Activated CD8-positive, alpha-beta memory T cell treated with anti-CD3 and anti-CD28 coated beads for 1 hour (primary cell): ENCODE measurements at regions not wholly inside any gene's neighbourhood (a gene's known extent, or its start where the extent isn't known, plus 50 kb on each side); places are given as distances from the start of the nearest gene placed in this dataset.

Experiments
- DNase-seq, 2 donors: peaks; one replicate each; pipeline ENCODE4 v3.0.0-alpha.2; 2020; ENCODE audit warnings: low read depth in 1 of 2; ENCODE audit errors: extremely low read depth in 1 of 2

DNA sequence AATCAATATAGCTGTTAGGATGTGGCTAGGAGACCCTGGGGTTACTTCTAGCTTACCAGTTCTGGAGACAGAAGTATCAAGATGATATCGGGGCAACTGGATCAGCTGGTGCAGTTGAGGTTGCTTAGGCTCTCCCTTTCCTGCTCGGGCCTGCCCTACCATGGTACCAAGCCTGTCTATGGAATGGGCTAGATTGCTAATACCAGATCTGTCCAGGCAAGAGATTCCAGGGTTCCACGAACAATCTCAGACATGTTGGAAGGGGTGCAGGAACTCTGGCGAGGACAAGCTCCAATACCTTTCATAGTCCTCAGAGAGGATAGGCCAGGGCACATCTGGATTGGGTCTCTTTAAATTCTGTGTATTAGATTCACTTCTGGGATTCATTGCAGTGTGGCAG, 53.8 kb downstream of the ADM start:
- no peak for DNase-seq

DNA sequence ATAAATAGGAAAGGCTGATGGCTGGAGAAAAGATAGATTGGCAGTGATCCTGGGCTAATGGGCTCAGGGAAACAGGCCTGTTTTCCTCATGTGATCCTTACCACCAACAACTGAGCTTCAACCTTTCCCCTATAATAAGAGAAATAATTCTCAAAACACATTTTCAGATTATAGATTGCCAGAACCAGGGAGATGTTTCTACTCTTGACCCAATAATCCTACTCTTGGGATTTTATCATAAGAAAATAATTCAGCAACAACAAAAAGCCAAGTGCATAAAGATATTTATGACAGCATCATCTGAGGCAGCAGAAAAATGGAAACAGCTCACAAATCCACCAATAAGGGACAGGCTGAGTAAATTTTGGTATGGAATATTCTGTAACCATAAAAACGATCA, 54.3 kb downstream of the ADM start:
- DNase-seq: no peak

DNA sequence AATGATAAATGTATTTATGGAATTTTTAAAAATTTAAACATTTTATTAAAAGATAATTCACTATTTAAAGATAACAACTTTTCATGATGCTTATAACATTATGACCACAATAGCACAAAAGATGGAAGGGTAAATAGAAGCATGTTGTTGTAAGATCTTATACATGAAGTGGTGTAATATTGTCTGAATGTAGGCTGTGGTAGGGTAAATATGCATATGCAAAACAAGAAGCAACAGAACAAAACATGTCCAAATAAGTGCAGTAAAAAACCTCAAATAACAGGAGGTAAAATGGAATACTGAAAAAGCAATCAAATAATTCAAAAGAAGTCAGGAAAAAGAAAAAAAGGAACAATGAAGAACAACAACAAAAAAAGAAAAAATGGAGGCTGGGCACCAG, 56.0 kb downstream of the ADM start:
- no peak for DNase-seq

DNA sequence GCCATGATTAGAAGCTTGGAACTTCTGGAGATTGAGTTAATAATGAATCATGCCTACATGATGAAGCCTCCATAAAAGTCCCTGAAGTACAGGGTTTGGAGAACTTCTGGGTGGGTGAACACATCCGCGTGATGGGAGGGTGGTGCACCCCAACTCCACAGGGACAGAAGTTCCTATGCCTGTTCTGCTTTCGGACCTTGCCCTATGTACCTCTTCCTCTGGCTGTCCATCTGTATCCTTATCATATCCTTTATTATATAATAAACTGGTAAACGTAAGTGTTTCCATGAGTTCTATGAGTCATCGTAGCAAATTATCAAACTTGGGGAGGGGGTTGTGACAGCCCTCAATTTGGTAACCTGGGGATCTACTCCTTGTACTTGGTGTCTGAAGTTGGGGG, 60.2 kb downstream of the ADM start:
- DNase-seq: no peak

DNA sequence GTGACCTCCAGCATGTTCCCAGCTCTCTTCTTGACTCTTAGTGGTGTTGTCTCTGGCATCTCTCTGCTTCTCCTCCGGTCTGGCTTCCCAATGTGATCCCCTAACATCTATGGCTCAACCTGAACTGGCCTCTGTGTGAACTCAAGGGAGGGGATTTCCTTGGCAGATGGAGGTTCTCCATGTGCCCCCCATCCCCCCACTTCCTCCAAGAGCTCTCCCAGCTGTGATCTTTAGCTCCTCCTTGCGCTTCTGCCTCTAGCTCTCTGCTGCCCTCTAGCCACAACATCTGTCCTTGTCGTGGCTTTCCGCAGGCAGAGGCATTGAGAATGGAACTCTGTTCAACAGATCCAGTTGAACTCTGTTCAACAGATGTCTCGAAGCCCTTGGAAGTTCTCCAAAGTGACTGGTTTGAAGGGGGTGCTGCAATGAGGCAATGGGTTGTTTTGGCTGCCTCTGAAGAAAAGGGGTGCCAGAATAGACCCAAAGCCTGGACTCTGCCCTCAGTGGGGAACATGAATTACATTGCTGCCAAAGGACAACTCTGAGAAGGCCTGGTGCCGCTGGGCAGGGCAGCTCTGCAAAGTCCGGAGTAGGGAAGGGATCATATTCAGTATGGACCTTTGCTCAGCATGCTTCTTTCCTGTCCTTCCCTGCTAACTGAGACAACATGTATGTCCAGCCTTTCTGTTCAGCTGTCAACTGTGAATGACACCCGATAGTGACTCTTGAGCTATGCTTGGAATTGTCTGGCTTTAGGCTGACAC, 61.9 kb downstream of the ADM start:
- DNase-seq: peak in 1 of 2 donors; percentile 11

DNA sequence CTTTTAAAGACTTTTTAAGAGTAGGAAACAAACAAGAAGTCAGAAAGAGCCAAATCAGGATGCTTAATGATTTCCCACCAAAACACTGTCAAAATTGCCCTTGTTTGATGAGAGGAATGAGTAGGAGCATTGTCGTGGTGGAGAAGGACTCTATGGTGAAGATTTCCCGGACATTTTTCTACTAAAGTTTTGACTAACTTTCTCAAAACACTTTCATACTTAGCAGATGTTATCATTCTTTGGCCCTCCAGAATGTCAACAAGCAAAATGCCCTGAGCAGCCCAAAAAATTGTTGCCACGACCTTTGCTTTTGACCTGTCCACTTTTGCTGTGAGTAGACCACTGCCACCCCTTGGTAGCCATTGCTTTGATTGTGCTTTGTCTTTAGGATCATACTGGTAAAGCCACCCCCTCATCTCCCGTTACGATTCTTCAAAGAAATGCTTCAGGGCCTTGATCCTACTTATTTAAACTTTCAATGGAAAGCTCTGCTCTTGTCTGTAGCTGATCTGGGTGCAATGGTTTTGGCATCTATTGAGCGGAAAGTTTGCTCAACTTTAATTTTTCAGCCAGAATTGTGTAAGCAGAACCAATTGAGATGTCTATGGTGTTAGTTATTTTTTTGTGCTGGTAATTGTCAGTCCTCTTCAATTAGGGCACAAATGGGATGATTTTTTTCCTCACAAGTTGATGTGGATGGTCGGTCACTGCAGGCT, 67.2 kb downstream of the ADM start:
- no peak for DNase-seq

DNA sequence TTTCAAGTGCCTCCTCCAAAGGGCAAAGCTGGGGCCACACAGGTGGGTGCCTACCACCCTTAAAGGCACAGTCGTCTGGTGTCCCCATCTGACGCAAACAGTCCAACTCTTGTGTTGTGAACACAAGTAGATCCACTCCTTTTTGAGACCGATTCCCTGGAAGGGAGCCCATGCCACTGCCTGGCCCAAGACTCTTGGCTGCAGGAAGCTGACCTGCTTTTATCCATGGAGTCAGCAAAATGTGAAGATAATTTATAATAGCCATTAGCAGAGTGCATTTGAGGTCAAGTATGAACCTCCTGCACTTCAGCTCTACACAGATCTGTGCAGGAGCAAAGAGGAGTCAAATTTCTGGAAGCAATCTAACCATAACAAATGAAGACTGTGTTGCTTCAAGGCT, 68.5 kb downstream of the ADM start:
- no peak for DNase-seq

DNA sequence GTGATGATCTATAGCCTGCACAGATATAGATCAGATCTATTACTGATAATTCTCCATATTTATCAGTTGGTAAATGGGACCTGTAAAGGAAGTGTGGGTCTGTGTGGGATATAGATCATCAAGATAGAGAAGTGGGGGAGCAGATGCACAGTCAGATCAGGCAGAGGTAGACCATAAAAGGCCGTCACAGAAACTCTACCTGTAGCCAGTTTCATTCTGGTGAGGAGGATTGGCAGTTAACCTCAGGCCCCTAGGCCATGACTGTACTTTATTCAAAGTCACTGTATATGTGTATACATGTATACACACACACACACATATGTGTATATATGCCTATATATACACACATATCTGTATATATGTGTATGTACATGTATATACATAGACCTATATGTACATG, 69.1 kb downstream of the ADM start:
- no peak for DNase-seq

DNA sequence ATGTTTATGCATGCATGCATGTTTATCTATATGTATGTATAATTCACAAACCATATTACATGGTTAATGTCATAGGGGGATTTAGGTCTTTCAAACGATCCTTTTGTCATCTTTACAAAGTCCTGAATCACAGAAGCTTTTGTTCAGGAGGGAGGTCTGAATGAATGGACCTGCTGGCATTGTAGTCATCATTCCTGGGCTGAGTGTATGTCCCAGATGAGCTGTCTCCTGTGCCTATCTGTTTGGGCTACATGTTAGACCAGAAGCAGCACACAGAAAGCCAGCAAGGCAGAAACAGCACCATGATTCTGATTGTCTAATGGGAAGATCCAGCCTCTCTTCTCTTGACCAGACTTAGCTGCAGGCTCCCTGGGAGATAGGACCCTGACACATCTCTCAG, 69.5 kb downstream of the ADM start:
- DNase-seq: no peak

DNA sequence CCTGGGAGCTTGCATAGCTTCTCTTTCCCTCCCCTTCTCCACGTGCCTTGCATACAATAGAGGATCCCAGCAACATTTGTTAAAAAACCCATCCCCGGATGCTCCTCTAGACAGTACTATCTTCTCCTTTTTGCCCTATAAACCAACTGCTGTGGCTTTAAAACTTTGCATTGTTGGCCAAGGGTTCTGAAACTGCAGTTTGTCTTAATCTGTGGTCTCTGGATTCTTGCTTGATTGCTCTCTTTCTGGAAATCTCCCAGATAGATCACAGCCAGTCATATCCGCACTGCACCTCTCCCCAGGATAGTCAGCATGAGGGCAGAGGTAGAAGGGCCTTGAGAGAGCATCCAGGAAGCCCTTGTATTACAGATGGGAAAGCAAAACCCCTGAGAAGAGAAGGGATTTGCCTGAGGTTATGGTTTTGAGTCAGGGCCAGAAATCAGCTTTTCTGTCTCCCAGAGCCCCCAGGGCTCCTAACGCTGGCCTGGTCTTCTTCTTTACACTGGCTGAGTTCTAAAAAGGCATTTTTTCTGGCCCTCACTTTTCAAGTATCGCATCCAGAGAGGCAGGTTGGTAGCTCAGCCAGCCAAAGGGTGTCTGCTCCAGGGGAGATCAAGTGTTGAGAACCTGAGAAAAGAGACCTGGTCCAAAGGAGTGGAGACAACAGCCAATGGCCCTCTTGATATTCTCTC, 70.6 kb downstream of the ADM start:
- no peak for DNase-seq

DNA sequence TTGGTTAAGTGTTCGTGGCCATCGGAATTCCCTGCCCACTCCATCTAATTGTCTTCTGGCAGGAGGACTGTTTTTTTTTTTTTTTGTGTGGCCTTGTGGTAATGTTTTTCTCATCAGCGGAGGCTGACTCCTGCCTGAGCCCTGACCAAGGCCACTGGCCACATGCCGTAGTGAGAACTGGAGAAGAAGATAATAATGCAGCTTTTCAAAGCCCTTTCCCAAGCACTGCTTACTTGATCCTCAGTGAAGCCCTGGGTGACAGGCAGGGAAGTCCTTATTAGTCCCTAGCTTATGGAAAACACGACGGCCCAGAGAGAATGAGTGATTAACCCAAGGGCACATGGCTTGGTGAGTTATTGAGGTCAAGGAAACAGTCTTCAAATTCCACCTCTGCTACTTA, 71.2 kb downstream of the ADM start:
- DNase-seq: no peak

DNA sequence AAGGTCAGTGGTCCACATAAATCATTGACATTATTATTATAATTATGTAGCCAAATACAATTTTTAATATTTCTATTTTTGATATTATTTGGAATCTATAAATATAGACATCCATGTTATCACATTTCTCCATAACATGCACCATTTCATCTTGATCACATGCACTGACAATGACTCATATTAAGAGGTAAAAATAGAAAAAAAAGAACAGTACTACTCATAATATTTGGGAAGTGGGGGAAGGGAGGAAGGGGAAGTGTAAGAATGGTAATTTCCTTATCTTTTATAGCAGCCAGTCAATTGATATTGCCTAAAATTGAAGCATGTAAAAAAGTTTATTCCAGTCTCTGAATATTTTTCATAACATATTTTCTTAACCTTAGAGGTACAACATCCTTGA, 72.3 kb downstream of the ADM start:
- no peak for DNase-seq

DNA sequence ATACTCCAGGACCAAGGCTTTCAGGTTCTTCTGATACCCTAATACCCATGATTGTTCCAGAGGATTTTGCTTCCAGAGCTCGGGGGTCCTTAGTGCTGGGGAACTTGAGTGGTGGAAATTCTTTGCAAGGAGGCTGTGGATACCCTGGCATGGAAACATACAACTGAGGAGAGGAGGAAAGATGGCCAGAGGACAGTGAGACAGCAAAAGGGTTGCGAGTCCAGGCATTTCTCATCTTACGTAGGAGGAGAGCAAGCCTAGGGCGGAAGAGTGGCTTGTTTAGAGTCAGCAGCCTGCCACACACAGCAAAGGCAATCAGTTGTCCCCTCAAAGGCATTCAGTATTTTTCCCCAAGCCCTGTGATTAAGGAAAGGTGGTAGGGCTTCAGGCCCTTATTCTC, 73.5 kb downstream of the ADM start:
- no peak for DNase-seq

DNA sequence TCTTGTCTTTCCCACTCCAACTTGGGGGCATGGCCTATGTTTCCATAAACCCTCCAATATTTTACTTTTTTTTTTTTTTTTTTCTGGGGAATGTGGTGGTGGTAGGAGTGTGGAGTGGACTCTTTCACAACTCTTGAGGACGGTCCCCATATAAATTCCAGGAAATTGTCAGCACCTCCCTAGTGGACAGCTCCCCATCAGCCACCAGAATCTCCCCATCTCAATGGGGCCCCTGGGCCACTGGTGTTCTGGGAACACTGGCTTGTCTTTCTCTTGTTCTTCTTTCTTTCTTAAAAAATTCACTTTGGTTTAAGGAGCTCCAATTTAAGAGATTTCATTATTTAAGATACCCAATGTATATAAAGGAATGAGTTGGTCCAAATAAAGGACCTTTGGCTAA, 74.1 kb downstream of the ADM start:
- DNase-seq: no peak

DNA sequence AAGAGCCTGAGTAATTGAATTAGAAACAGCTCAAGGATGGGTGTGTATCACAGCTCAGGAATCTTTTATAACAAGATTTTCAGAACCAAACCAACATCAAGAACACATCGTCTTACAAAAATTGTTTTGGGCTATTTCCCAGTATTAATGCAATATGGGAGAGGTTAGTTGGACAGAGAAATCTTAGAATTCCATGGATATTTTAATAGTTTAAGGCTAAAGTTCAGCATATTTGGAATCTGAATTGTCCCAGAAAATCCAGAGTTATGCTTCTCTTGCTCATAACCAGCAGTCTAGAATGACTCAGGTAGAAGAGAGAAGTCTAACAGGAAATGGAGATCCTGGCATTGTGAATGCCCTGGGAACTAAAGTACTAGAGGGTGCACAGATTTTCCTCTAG, 74.6 kb downstream of the ADM start:
- DNase-seq: no peak

DNA sequence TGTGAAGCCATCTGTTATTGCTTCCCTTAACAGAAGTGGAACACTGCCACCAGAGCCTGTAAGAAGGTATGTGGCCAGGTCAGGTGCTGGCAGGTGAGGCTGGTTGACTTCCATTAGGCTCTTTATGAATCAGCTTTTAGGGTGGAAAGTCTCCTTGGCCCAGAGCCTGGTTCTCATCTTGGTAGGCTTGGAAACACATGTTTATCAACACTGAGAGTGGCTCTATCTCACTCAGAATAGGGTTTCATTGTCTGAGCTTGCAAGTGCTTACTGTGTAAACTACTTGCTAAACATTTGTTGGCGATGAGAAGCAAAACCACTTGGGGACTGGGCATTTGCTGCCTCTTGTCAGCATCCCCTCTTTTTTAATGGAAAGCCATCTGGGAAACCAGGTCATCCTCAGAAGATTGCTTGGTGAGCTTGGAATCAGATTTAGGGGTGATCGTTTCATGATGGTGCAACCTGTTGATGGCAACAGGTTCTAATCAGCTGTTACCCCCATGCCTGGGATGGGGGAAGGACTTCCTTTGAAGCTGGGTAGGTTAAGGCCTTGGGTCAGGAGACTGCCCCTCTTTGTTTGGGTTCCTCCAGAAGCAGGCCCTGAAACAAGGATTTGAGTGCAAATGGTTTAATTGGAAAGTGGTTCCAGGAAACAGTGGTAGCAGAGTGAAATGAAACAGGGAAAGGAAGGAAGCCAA, 75.0 kb upstream of the AMPD3 start:
- no peak for DNase-seq

DNA sequence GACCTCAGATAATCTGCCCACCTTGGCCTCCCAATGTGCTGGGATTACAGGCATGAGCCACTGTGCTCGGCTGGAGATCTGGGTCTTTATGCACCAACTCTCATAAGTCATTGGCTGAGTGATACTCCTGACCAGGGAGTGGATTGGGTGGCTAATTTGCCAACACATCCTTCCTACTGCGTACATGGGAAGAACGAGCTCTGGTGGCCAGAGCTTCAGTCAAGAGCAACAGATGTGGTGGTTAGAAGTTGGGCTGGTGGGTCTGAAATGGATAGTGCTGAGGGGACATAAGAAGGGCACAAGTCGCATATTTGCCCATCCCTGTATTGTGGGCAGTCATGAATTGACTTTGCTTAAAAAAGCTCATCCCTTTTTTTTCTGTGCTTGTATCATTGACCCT, 74.1 kb upstream of the AMPD3 start:
- DNase-seq: no peak

DNA sequence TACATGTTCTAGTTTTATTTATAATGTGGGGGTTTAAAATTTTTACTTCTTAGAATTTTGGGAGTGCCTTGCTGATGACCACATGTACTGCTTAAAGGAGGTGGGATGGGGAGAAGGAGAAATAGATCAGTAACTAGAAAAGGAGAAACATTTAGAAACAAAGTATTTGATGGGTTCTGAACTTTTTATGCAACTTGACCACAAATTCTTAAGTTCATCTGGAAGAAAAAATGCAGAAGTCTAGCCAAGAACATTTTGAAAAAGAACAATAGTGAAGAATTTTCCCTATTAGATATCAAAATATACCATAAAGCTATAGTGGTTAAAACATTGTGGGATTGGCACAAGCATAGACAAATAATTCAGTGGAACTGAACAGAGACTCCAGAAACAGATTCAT, 73.3 kb upstream of the AMPD3 start:
- no peak for DNase-seq

DNA sequence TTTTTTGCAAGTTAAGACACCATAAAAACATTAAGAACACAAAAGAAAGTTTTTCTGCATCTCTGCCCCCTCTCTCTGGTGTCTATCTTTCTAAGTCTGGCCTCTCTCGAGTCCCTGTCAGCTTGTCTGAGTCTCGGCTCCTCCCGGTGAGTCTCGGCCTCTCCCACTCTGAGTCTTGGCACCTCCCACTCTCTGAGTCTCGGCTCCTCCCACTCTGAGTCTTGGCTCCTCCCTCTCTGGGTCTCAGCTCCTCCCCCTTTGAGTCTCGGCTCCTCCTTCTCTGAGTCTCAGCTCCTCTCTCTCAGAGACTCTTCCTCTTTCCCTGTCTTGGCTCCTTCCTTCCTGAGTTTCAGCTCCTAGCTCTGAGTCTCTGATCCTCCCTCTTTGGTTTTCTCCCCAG, 72.5 kb upstream of the AMPD3 start:
- DNase-seq: no peak

DNA sequence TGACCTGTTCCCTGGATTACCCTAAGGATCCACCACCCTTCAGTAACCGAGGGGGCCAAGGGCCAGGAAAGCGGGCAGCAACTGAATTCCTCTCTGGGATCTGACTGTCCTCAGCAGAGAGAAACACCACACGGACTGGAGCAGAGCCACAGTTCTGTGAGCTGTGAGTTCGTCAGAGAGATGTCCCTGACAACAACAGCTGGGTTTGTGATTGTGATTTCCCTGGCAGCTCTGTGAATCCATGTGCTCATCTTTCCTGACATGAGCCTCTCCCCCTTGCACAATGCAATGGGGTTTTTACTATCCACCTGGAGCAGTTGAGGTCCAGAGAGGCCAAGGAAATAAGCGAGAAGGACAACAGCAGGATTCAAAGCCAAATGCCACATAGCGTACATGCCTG, 69.4 kb upstream of the AMPD3 start:
- DNase-seq: no peak

DNA sequence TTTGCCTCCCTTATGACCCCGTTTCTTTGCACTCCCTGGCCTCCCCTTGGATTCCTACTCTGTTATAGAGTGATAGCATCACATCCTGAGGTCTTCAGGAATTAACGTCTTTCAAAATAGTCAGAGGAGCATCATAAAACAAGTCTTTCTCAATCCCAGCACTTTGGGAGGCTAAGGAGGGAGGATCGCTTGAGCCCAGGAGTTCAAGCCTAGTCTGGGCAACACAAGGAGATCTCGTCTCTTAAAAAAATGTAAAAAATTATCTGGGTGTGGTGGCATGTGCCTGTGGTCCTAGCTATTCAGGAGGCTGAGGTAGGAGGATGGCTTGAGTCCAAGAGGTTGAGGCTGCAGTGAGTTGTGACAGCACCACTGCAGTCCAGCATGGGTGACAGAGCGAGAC, 68.7 kb upstream of the AMPD3 start:
- DNase-seq: no peak

DNA sequence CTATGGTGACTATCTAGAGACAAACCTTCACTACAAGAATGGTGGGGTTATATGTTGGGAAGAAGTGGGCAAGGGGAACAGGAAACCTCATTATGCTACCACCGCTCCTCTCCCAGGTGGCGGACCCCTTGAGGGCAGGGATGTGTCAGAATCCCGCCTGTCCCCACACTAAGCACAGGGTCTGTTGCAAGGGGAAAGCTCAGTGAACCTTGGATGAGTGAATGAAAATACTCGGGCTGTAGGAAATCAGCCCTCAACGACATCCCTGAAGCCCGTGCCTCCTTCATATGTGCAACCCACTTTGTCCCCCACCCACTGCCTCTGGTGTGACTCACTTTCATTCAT, 68.2 kb upstream of the AMPD3 start:
- no peak for DNase-seq
